ENCODE measurements at regions not wholly inside any gene's neighbourhood (a gene's known extent, or its start where the extent isn't known, plus 50 kb on each side); places are given as distances from the start of the nearest gene placed in this dataset.

GRCh38 chr11:116651737-116652237 is 121.0 kb downstream of the BUD13 start:
- H3K27ac ChIP-seq, result no peak overlapping the region
- in situ Hi-C loops (cut with MboI; ENCODE audit: low sequenced_read_pairs in 4 of 4), result no loop called here
- no peak overlapping the region for H3K4me3 ChIP-seq
- no peak for TF ChIP-seq POLR2A (IDR thresholded peaks at IDR 0.05)
- no peak for TF ChIP-seq CTCF (IDR thresholded peaks at IDR 0.05 in 4 of 5, conservative IDR thresholded peaks at IDR 0.05 in 1 of 5)
- H3K36me3 ChIP-seq, result no peaks in the 10 kb centered on the region
- intact Hi-C loops (cut with DNase I; ENCODE audit: low total_unique reads), result no loop called here
- H3K4me1 ChIP-seq, result no peaks in the 10 kb centered on the region
- ATAC-seq, result no peak
- no peaks in the 10 kb centered on the region for H3K9me3 ChIP-seq
- DNase-seq, result no peak
- peaks cover 0 to 2% (median 0%) of the 10 kb centered on the region in 3 donors for H3K27me3 ChIP-seq

- TF ChIP-seq POLR2A (IDR thresholded peaks at IDR 0.05) (no peak), CTCF (IDR thresholded peaks at IDR 0.05 in 4 of 5, conservative IDR thresholded peaks at IDR 0.05 in 1 of 5) (no peak)
- Histone ChIP-seq H3K27me3 (peaks cover 0 to 2% (median 0%) of the 10 kb centered on the region in 3 donors), H3K9me3 (no peaks in the 10 kb centered on the region), H3K36me3 (no peaks in the 10 kb centered on the region), H3K4me3 (no peak overlapping the region), H3K4me1 (no peaks in the 10 kb centered on the region), H3K27ac (no peak overlapping the region)
- intact Hi-C loops (cut with DNase I; ENCODE audit: low total_unique reads) (no loop called here), in situ Hi-C loops (cut with MboI; ENCODE audit: low sequenced_read_pairs in 4 of 4) (no loop called here)
- DNase-seq (no peak), ATAC-seq (no peak)
Observed at GRCh38 chr11:116651098-116651736, 121.6 kb downstream of the BUD13 start.

GRCh38 chr11:116650052-116650451 is 122.7 kb downstream of the BUD13 start:
- no peak overlapping the region for H3K4me3 ChIP-seq
- DNase-seq (no peak), ATAC-seq (no peak)
- H3K4me1 ChIP-seq, result no peaks in the 10 kb centered on the region
- intact Hi-C loops (cut with DNase I; ENCODE audit: low total_unique reads), result no loop called here
- H3K27me3 ChIP-seq, result peaks cover 0 to 2% (median 0%) of the 10 kb centered on the region in 3 donors
- no peaks in the 10 kb centered on the region for H3K36me3 ChIP-seq
- no peak overlapping the region for H3K27ac ChIP-seq
- no peaks in the 10 kb centered on the region for H3K9me3 ChIP-seq
- in situ Hi-C loops (cut with MboI; ENCODE audit: low sequenced_read_pairs in 4 of 4), result no loop called here
- TF ChIP-seq POLR2A (IDR thresholded peaks at IDR 0.05), result no peak
- TF ChIP-seq CTCF (IDR thresholded peaks at IDR 0.05 in 4 of 5, conservative IDR thresholded peaks at IDR 0.05 in 1 of 5), result no peak

GRCh38 chr11:116649268-116649667 is 123.5 kb downstream of the BUD13 start:
- no peaks in the 10 kb centered on the region for H3K36me3 ChIP-seq
- in situ Hi-C loops (cut with MboI; ENCODE audit: low sequenced_read_pairs in 4 of 4), result loop anchor here in 1 of 4 donors (10.0 kb wide), 1 partner anchor 194 kb away; no protein-coding TSS in a partner anchor
- no peaks in the 10 kb centered on the region for H3K4me1 ChIP-seq
- ATAC-seq, result no peak
- H3K27ac ChIP-seq, result no peak overlapping the region
- peaks cover 0 to 2% (median 0%) of the 10 kb centered on the region in 3 donors for H3K27me3 ChIP-seq
- no peak overlapping the region for H3K4me3 ChIP-seq
- DNase-seq, result no peak
- H3K9me3 ChIP-seq, result no peaks in the 10 kb centered on the region
- intact Hi-C loops (cut with DNase I; ENCODE audit: low total_unique reads), result no loop called here
- TF ChIP-seq POLR2A (IDR thresholded peaks at IDR 0.05) (no peak), CTCF (IDR thresholded peaks at IDR 0.05 in 4 of 5, conservative IDR thresholded peaks at IDR 0.05 in 1 of 5) (no peak)

Data from gastrocnemius medialis (tissue), 4 donors.